NB4 (cell line): ENCODE measurements at regions not wholly inside any gene's neighbourhood (a gene's known extent, or its start where the extent isn't known, plus 50 kb on each side); places are given as distances from the start of the nearest gene placed in this dataset.

ENCODE experiments used
- POLR2A ChIP-seq: IDR thresholded peaks from 2 replicates; pipeline ENCODE4 v1.6.1; 2011; ENCODE audit warnings: mild to moderate bottlenecking; ENCODE audit not compliant: insufficient read length; ENCODE audit errors: extremely low read depth
- TF ChIP-seq, protein P1 (sequence below): IDR thresholded peaks from one replicate; pipeline ENCODE4 v1.5.1; 2012; ENCODE audit warnings: low read depth, low read length
- TF ChIP-seq, protein P2 (sequence below): IDR thresholded peaks from 2 replicates; pipeline ENCODE4 v1.6.1; 2011; ENCODE audit warnings: low read depth, low read length

DNA sequence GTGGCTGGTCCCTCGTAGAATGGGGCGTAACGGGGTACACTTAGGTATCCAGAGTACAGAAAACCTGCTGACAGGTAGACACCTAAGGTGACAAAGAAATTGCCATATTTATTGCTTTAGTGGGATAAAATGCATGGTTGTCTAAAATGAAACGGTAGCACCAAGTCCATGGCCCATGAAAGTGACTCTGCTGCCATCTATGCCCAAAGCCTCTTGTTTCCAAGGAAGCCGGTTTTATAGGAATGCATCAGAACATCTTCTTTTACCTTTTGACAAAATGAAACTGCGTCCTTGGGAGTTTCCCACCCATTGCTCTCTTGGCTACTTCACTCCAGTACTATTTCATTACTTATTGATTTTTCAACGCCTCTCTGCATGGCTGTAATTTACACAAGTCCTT, 151.3 kb upstream of the ZFHX3 start:
- TF ChIP-seq, protein P1, sequence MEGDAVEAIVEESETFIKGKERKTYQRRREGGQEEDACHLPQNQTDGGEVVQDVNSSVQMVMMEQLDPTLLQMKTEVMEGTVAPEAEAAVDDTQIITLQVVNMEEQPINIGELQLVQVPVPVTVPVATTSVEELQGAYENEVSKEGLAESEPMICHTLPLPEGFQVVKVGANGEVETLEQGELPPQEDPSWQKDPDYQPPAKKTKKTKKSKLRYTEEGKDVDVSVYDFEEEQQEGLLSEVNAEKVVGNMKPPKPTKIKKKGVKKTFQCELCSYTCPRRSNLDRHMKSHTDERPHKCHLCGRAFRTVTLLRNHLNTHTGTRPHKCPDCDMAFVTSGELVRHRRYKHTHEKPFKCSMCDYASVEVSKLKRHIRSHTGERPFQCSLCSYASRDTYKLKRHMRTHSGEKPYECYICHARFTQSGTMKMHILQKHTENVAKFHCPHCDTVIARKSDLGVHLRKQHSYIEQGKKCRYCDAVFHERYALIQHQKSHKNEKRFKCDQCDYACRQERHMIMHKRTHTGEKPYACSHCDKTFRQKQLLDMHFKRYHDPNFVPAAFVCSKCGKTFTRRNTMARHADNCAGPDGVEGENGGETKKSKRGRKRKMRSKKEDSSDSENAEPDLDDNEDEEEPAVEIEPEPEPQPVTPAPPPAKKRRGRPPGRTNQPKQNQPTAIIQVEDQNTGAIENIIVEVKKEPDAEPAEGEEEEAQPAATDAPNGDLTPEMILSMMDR, result no peak
- no peak for TF ChIP-seq POLR2A
- TF ChIP-seq, protein P2, sequence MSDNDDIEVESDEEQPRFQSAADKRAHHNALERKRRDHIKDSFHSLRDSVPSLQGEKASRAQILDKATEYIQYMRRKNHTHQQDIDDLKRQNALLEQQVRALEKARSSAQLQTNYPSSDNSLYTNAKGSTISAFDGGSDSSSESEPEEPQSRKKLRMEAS, result no peak
